Trophoblast cell (in vitro differentiated cells and primary cell): ENCODE measurements at regions not wholly inside any gene's neighbourhood (a gene's known extent, or its start where the extent isn't known, plus 50 kb on each side); places are given as distances from the start of the nearest gene placed in this dataset.

Experiments
- DNase-seq, 2 donors: peaks; one replicate each; pipeline ENCODE4 v3.0.0-alpha.2; 2016
- H2AFZ ChIP-seq: 2 replicates; pipeline ENCODE4 v1.6.1; 2013; ENCODE audit warnings: low read length, moderate library complexity, mild to moderate bottlenecking; ENCODE audit not compliant: insufficient read depth, poor library complexity
- H2AK5ac ChIP-seq: 2 replicates; pipeline ENCODE4 v1.6.1; 2013; ENCODE audit warnings: mild to moderate bottlenecking, low read length
- H2BK120ac ChIP-seq: 2 replicates; pipeline ENCODE4 v1.6.1; 2013; ENCODE audit warnings: low read length, mild to moderate bottlenecking, moderate library complexity; ENCODE audit not compliant: insufficient read depth, poor library complexity
- H2BK12ac ChIP-seq: 2 replicates; pipeline ENCODE4 v1.6.1; 2013; ENCODE audit warnings: mild to moderate bottlenecking, low read length, moderate library complexity
- H2BK5ac ChIP-seq: 2 replicates; pipeline ENCODE4 v1.6.1; 2013; ENCODE audit warnings: low read length, low read depth, moderate library complexity, mild to moderate bottlenecking; ENCODE audit not compliant: poor library complexity
- H3K14ac ChIP-seq: 2 replicates; pipeline ENCODE4 v1.6.1; 2013; ENCODE audit warnings: mild to moderate bottlenecking, low read length
- H3K18ac ChIP-seq: 2 replicates; pipeline ENCODE4 v1.6.1; 2013; ENCODE audit warnings: mild to moderate bottlenecking, low read length
- H3K23ac ChIP-seq: 2 replicates; pipeline ENCODE4 v1.6.1; 2013; ENCODE audit warnings: low read length
- H3K27ac ChIP-seq: 2 replicates; pipeline ENCODE4 v1.5.1; 2013; ENCODE audit warnings: low read depth, mild to moderate bottlenecking, inconsistent platforms, low read length, moderate library complexity
- H3K27me3 ChIP-seq: 2 replicates; pipeline ENCODE4 v1.6.1; 2013; ENCODE audit warnings: inconsistent platforms, mild to moderate bottlenecking, low read length, moderate library complexity; ENCODE audit not compliant: insufficient read depth
- H3K36me3 ChIP-seq, 2 experiments: 1 replicate in 1 of 2; 2 replicates in 1 of 2; pipeline ENCODE4 v1.6.1; 2013; ENCODE audit warnings: low read length in 2 of 2, mild to moderate bottlenecking in 2 of 2, moderate library complexity in 1 of 2; ENCODE audit not compliant: insufficient read depth in 2 of 2, control insufficient read depth in 1 of 2
- H3K4ac ChIP-seq: 2 replicates; pipeline ENCODE4 v1.6.1; 2013; ENCODE audit warnings: low read depth, mild to moderate bottlenecking, low read length, moderate library complexity
- H3K4me1 ChIP-seq, 2 experiments: 1 replicate in 1 of 2; 2 replicates in 1 of 2; pipeline ENCODE4 v1.6.1; 2013; ENCODE audit warnings: low read length in 2 of 2, mild to moderate bottlenecking in 2 of 2, moderate library complexity in 1 of 2; ENCODE audit not compliant: insufficient read depth in 2 of 2, control insufficient read depth in 1 of 2
- H3K4me2 ChIP-seq: 2 replicates; pipeline ENCODE4 v1.6.1; 2013; ENCODE audit warnings: inconsistent platforms, mild to moderate bottlenecking, low read length, moderate library complexity
- H3K4me3 ChIP-seq: 2 replicates; pipeline ENCODE4 v1.5.1; 2013; ENCODE audit warnings: mild to moderate bottlenecking, low read depth, low read length, inconsistent platforms
- H3K79me1 ChIP-seq: one replicate; pipeline ENCODE4 v1.6.1; 2013; ENCODE audit warnings: low read length
- H3K79me2 ChIP-seq: 2 replicates; pipeline ENCODE4 v1.6.1; 2013; ENCODE audit warnings: low read length, mild to moderate bottlenecking; ENCODE audit not compliant: control insufficient read depth, insufficient read depth, poor library complexity
- H3K9ac ChIP-seq: 2 replicates; pipeline ENCODE4 v1.6.1; 2013; ENCODE audit warnings: mild to moderate bottlenecking, low read length
- H3K9me3 ChIP-seq: 2 replicates; pipeline ENCODE4 v1.6.1; 2013; ENCODE audit warnings: low read depth, mild to moderate bottlenecking, control low read depth, inconsistent platforms, low read length; ENCODE audit not compliant: insufficient read depth
- H4K12ac ChIP-seq: 2 replicates; pipeline ENCODE4 v1.6.1; 2013; ENCODE audit warnings: low read depth, mild to moderate bottlenecking, low read length, moderate library complexity
- H4K8ac ChIP-seq: 2 replicates; pipeline ENCODE4 v1.6.1; 2013; ENCODE audit warnings: low read depth, mild to moderate bottlenecking, low read length, moderate library complexity
- H4K91ac ChIP-seq: one replicate; pipeline ENCODE4 v1.6.1; 2013; ENCODE audit warnings: low read depth, mild to moderate bottlenecking, low read length, moderate library complexity
- WGBS: extraction: QIAGEN DNeasy Blood & Tissue Kit; methylation state at CpG from one replicate; pipeline ENCODE4 v1.1.7; 2013; ENCODE audit warnings: missing lambda C conversion rate; ENCODE audit not compliant: insufficient read length, insufficient coverage; ENCODE audit errors: extremely low coverage; 5-methylcytosine and 5-hydroxymethylcytosine counted together

DNA sequence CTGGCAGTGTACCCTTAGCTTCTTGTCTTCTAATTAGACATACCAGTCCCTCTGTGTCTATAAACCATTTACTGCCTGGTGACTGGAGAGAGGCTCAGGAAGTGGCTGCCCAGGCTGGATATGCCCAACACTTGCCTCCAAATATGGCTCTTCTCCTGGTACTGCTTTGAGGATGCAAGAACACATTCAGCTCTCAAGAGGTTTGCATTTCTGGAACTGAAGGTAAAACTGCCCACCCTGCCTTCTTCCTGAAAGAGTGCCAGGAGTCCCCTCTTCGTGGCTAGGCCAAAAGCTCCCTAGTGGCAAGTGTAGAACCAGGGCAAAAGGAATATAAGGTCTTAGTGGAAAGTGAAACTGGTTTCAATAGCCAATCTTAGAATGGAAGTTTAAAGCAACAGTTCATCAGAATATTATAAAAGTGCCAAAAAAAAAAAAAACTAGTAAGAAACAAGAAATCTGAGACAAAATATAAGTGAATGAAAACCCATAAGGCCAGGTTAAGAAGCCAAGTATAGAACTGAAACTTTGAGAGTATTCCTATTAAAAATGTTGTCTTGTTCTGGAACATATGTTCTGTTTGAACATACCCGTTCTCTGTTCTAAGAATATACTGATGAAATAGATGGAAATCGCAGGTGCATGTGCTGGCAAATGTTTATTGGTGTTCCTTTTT lies 77.2 kb upstream of the CTTNBP2NL start:
- Histone ChIP-seq H3K27ac (no peak overlapping the region), H2BK12ac (no peak overlapping the region), H3K4me3 (no peak overlapping the region), H3K14ac (no peak overlapping the region), H3K23ac (no peak overlapping the region), H2AK5ac (no peak overlapping the region), H4K8ac (no peak overlapping the region), H3K4me2 (no peak overlapping the region), H3K27me3 (no peaks in the 10 kb centered on the region), H3K79me2 (no peaks in the 10 kb centered on the region), H4K91ac (no peak overlapping the region), H3K9ac (no peak overlapping the region), H2BK120ac (no peak overlapping the region), H2BK5ac (no peak overlapping the region), H3K18ac (no peak overlapping the region), H3K4ac (no peak overlapping the region), H3K4me1 (no peaks in the 10 kb centered on the region), H2AFZ (no peak overlapping the region), H3K79me1 (no peaks in the 10 kb centered on the region), H4K12ac (no peak overlapping the region), H3K36me3 (no peaks in the 10 kb centered on the region), H3K9me3 (peaks cover 1% of the 10 kb centered on the region)
- WGBS, result no CpG with 5 or more reads among the region's 3 CpGs
- DNase-seq, result no peak

DNA sequence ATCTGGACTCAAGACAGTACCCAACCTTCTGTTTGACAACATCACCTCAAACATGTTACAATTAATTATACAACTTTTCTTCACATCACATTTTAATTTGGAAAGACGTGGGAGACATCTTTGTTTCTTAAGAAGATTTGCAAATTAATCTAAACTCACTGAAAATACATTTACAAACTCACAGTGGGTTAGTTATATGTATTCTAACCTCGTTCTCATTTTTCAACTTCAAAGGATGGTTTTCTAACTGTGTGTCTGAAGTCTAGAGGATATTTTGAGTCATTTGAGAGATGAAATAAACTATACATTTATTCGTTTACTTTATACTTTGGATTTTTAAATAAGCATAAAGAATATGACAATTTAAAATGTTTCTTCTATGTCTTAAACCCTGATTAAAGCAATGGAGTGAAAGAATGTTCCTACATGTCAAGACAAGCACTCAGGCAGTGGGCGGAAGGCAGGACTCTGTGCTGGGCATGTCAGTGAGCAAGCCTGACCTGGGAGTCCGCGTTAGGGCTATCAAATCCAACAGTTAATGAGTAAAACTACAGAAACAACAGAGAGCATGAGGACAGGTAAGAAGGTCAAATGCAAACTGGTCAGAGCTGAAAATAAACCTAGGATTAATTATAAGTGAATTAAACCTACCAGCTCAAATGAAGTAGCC lies 76.5 kb upstream of the CTTNBP2NL start:
- no peak overlapping the region for H3K23ac ChIP-seq
- no CpG with 5 or more reads among the region's 6 CpGs for WGBS

DNA sequence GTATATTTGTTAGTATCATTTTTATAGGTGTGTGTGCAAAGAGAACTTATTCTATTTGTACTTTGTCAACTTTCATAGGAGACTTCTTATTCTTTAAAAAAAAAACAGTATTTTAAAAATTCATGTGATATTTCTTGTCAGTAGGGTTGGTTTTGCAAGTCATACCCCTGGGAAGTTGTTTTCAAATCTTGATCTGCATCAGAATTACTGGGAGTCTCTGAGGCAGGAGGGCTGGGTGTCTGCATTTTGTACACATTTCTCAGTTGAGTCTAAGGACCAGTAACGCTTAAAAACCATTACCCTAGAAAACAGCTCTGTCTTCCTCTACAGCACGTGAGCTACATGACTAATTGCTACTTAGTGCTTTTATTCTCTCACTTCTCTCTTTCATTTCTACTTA lies 76.0 kb upstream of the CTTNBP2NL start:
- H3K27ac ChIP-seq, result no peak overlapping the region
- peaks cover under 1% of the 10 kb centered on the region for H3K9me3 ChIP-seq
- H3K4ac ChIP-seq, result no peak overlapping the region
- no peaks in the 10 kb centered on the region for H3K79me2 ChIP-seq
- H3K4me2 ChIP-seq, result no peak overlapping the region
- H3K23ac ChIP-seq, result no peak overlapping the region
- H3K4me3 ChIP-seq, result no peak overlapping the region
- WGBS, result no CpG with 5 or more reads among the region's 2 CpGs
- no peaks in the 10 kb centered on the region for H3K4me1 ChIP-seq
- H3K9ac ChIP-seq, result no peak overlapping the region
- H2BK120ac ChIP-seq, result no peak overlapping the region
- no peak overlapping the region for H3K14ac ChIP-seq
- H4K8ac ChIP-seq, result no peak overlapping the region
- no peak overlapping the region for H3K18ac ChIP-seq
- H3K36me3 ChIP-seq, result no peaks in the 10 kb centered on the region
- no peaks in the 10 kb centered on the region for H3K79me1 ChIP-seq
- no peak overlapping the region for H4K12ac ChIP-seq
- H2AK5ac ChIP-seq, result no peak overlapping the region
- DNase-seq, result no peak
- no peaks in the 10 kb centered on the region for H3K27me3 ChIP-seq
- no peak overlapping the region for H2BK12ac ChIP-seq
- no peak overlapping the region for H2AFZ ChIP-seq
- no peak overlapping the region for H4K91ac ChIP-seq
- no peak overlapping the region for H2BK5ac ChIP-seq

More for the DNA sequence above, 76.5 kb upstream of the CTTNBP2NL start:
- DNase-seq, result no peak
- H3K14ac ChIP-seq, result no peak overlapping the region
- no peak overlapping the region for H2BK120ac ChIP-seq
- H3K4me3 ChIP-seq, result no peak overlapping the region
- H3K9me3 ChIP-seq, result no peaks in the 10 kb centered on the region
- no peaks in the 10 kb centered on the region for H3K4me1 ChIP-seq
- H4K91ac ChIP-seq, result no peak overlapping the region
- no peaks in the 10 kb centered on the region for H3K27me3 ChIP-seq
- no peak overlapping the region for H3K4ac ChIP-seq
- no peak overlapping the region for H4K12ac ChIP-seq
- no peak overlapping the region for H4K8ac ChIP-seq
- no peak overlapping the region for H2BK5ac ChIP-seq
- no peak overlapping the region for H3K9ac ChIP-seq
- H3K18ac ChIP-seq, result no peak overlapping the region
- H2AK5ac ChIP-seq, result no peak overlapping the region
- no peak overlapping the region for H2AFZ ChIP-seq
- H3K4me2 ChIP-seq, result no peak overlapping the region
- H3K27ac ChIP-seq, result no peak overlapping the region
- H3K79me2 ChIP-seq, result no peaks in the 10 kb centered on the region
- no peaks in the 10 kb centered on the region for H3K79me1 ChIP-seq
- H3K36me3 ChIP-seq, result no peaks in the 10 kb centered on the region
- H2BK12ac ChIP-seq, result no peak overlapping the region

DNA sequence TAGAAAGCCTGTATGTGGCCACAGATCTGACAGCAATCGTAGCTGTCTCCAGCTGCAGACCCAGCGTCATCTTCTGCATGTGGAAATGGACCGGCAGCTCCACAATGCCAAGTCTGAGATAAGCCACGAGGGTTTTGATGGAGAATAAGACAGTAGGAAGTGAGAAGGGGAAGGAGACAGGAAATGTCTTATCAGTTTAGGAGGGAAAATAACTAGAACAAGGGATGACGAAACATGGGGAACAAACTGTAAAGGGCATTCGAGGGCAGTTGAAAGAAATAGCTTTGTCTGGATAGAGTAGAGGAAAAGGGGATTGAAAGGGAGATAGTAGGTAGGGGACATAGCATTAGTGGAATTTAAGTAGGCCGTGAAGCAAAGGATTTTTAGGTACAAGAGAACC lies 74.0 kb upstream of the CTTNBP2NL start:
- Histone ChIP-seq H3K4me1 (no peaks in the 10 kb centered on the region), H3K9me3 (peaks cover 3% of the 10 kb centered on the region), H4K91ac (no peak overlapping the region), H3K9ac (no peak overlapping the region), H2BK5ac (no peak overlapping the region), H3K23ac (no peak overlapping the region), H3K36me3 (no peaks in the 10 kb centered on the region), H2BK120ac (no peak overlapping the region), H2AK5ac (no peak overlapping the region), H3K4me2 (no peak overlapping the region), H3K4me3 (no peak overlapping the region), H4K8ac (no peak overlapping the region), H2AFZ (no peak overlapping the region), H3K79me1 (no peaks in the 10 kb centered on the region), H3K27me3 (no peaks in the 10 kb centered on the region), H3K18ac (no peak overlapping the region), H2BK12ac (no peak overlapping the region), H3K27ac (no peak overlapping the region), H4K12ac (no peak overlapping the region), H3K4ac (no peak overlapping the region), H3K14ac (no peak overlapping the region), H3K79me2 (no peaks in the 10 kb centered on the region)
- WGBS, result no CpG with 5 or more reads among the region's 7 CpGs
- DNase-seq, result no peak
